ENCODE measurements at regions not wholly inside any gene's neighbourhood (a gene's known extent, or its start where the extent isn't known, plus 50 kb on each side); places are given as distances from the start of the nearest gene placed in this dataset.

DNA sequence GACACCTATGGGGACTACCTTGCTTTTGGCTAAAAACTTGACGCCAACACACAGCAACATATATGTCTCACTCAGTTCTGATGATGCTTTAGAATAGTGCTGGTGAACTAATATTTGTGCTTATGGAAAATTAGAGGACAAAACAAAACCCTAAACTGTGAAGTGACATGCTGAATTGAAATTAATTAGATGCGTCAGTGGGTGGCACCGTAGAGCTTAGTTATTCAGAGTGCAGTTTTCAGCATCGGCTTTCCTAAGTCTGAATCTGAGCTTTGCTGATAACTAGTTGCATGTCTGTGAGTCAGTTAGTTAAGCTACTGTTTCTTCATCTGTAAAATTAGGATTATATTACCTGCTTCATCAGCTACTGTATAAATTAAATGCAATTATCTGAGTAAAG, 245.0 kb upstream of the SORCS1 start:
- DNase-seq (ENCODE audit: low read depth): peak; percentile 28
- no peak overlapping the region for H3K4me3 ChIP-seq (ENCODE audit: low read depth, low read length)
- TF ChIP-seq, protein P1, sequence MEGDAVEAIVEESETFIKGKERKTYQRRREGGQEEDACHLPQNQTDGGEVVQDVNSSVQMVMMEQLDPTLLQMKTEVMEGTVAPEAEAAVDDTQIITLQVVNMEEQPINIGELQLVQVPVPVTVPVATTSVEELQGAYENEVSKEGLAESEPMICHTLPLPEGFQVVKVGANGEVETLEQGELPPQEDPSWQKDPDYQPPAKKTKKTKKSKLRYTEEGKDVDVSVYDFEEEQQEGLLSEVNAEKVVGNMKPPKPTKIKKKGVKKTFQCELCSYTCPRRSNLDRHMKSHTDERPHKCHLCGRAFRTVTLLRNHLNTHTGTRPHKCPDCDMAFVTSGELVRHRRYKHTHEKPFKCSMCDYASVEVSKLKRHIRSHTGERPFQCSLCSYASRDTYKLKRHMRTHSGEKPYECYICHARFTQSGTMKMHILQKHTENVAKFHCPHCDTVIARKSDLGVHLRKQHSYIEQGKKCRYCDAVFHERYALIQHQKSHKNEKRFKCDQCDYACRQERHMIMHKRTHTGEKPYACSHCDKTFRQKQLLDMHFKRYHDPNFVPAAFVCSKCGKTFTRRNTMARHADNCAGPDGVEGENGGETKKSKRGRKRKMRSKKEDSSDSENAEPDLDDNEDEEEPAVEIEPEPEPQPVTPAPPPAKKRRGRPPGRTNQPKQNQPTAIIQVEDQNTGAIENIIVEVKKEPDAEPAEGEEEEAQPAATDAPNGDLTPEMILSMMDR (IDR thresholded peaks at IDR 0.05; ENCODE audit: insufficient read depth, low read depth, low read length): peak; percentile 29

DNA sequence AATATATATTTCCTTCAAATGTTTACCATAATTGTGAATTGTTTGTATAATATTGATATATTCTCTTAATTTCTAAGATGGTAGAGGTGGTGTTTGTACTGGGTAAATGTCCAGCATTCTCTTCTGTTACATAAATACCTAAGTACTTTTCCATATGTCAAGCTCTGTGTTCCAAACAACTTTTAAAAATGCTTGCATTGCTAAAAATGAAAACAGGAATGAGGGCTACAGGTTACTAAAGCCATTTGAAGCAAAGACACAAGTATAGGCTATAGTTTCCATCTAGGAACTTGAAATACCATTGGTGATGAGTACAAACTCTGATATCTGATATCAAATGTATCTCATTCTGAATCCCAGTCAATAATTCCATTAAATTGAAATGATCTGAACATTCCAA, 233.6 kb upstream of the SORCS1 start:
- no peak for DNase-seq (ENCODE audit: low read depth)
- TF ChIP-seq, protein P1 (IDR thresholded peaks at IDR 0.05; ENCODE audit: insufficient read depth, low read depth, low read length): no peak

DNA sequence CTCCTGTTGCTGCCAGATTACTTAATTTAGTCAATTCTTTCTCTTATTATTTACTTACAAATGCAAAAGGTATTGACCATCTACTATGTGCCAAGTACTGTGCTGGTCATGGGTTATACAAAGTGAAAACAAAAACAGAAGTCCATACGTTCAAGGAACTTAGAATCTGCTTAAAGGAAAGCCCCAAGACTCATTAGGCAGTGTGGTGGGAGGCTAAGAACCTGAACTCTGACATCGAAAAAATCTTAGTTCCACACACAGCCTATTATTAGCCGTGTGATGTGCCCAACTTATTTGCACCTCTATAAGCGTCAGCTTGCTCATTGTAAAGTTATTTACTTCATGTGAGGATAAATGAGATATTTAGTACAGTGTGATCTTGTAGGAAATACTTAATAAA, 227.4 kb upstream of the SORCS1 start:
- DNase-seq (ENCODE audit: low read depth): no peak
- H3K4me3 ChIP-seq (ENCODE audit: low read depth, low read length): no peak overlapping the region
- TF ChIP-seq, protein P1 (IDR thresholded peaks at IDR 0.05; ENCODE audit: insufficient read depth, low read depth, low read length): no peak

More for the DNA sequence above, 233.6 kb upstream of the SORCS1 start:
- H3K4me3 ChIP-seq (ENCODE audit: low read depth, low read length): no peak overlapping the region

DNA sequence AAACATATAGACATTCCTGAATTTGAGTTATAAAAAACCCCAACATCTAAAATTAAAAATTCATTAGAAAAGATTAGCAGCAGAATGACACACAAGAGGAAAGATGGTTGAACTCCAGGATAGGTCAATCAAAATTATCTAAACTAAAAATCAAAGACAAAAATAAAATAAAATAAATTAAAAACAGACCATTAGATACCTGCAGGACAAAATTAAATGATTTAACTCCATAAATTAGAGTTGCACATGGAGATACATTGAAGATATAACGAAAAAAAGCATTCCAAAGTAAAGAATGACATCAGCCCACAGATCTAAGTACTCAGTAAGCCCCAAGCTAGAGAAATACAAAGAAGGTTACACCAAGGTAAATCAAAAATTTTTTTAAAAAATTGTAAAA, 226.1 kb upstream of the SORCS1 start:
- TF ChIP-seq, protein P1 (IDR thresholded peaks at IDR 0.05; ENCODE audit: insufficient read depth, low read depth, low read length): no peak
- no peak for DNase-seq (ENCODE audit: low read depth)
- H3K4me3 ChIP-seq (ENCODE audit: low read depth, low read length): no peak overlapping the region

DNA sequence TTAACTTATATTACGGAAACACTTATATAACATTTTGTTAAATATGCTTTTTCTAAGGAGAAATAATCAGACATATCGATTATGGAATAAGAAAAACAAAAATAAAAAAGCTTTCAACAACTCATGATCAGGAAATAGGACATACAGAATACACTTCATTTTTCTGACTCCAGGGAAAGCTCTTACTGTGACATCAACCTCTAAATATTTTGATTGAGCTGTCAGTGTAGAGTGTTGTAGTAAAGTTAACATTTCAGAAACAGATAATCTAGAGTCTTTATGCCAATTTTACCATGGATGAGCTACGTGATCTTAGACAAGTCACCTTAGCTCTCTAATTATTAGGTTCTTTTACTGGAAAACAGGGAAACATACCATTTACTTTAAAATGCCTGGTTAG, 218.9 kb upstream of the SORCS1 start:
- TF ChIP-seq, protein P1 (IDR thresholded peaks at IDR 0.05; ENCODE audit: insufficient read depth, low read depth, low read length): no peak
- no peak overlapping the region for H3K4me3 ChIP-seq (ENCODE audit: low read depth, low read length)
- no peak for DNase-seq (ENCODE audit: low read depth)

DNA sequence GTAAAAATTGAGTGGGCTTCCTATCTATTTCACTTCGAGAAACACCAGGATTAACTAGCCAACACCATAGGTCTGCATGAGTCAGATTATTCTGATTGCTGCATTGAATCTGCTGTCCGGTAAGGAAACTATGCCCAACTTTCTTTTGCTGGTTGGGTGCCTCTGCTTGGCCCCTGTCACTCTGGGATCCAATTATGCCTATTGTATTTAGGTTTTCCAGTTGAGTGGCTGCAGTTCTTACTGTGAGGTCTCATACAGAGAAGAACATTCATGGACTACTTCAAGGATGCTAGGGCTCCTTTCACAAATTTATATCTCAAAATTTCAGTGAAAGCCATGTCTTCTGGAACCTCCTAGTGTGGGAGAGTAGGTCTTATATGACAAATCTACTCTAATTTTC, 215.1 kb upstream of the SORCS1 start:
- no peak for DNase-seq (ENCODE audit: low read depth)
- TF ChIP-seq, protein P1 (IDR thresholded peaks at IDR 0.05; ENCODE audit: insufficient read depth, low read depth, low read length): no peak
- H3K4me3 ChIP-seq (ENCODE audit: low read depth, low read length): no peak overlapping the region

DNA sequence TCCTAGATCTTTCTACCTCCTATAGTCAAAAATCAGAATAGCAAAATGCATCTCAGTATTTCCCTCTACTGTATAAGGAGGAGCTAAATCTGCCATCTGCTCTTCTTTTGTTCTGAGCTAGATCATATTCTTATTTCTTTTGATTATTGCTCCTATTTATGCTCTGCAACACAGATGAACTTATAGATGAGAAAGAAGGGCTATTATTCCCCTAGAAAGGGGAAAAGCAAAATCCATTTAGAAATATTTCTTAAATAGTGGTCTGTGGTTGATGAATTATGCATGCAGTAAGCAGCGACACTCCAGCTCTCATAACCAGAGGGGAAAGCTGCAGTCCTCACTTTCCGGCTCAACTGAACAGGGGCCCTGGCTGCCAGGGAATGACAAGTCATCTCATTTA, 207.3 kb upstream of the SORCS1 start:
- TF ChIP-seq, protein P1 (IDR thresholded peaks at IDR 0.05; ENCODE audit: insufficient read depth, low read depth, low read length): no peak
- DNase-seq (ENCODE audit: low read depth): no peak
- H3K4me3 ChIP-seq (ENCODE audit: low read depth, low read length): no peak overlapping the region

Data from fibroblast of villous mesenchyme (primary cell).